Stomach (tissue), 4 donors: ENCODE measurements at regions not wholly inside any gene's neighbourhood (a gene's known extent, or its start where the extent isn't known, plus 50 kb on each side); places are given as distances from the start of the nearest gene placed in this dataset.

ENCODE experiments used
- EP300 ChIP-seq: sonication (generic); formaldehyde crosslinking; IDR thresholded peaks from one replicate; pipeline ENCODE4 v1.6.1; 2017; ENCODE audit warnings: antibody characterized with exemption
- POLR2A ChIP-seq, 4 donors: fragments of 450-650 bp; IDR thresholded peaks; one replicate each; pipeline ENCODE4 v1.6.1; 2016; ENCODE audit warnings: antibody characterized with exemption in 4 of 4, control low read depth in 2 of 4, mild to moderate bottlenecking in 1 of 4, moderate library complexity in 1 of 4
- POLR2AphosphoS5 ChIP-seq, 3 donors: sonication (generic); formaldehyde crosslinking; IDR thresholded peaks; one replicate each; pipeline ENCODE4 v1.6.1; 2016; ENCODE audit warnings: antibody characterized with exemption in 3 of 3
- TF ChIP-seq, protein P1 (sequence below), 7 experiments: fragments of 450-650 bp in 4 of 7; fragments of 200-600 bp in 3 of 7; sonication (generic) in 3 of 7; IDR thresholded peaks; one replicate each; pipeline ENCODE4 v1.5.1; 2016 to 2019; ENCODE audit warnings: antibody characterized with exemption in 7 of 7, control low read depth in 2 of 7, mild to moderate bottlenecking in 1 of 7

DNA sequence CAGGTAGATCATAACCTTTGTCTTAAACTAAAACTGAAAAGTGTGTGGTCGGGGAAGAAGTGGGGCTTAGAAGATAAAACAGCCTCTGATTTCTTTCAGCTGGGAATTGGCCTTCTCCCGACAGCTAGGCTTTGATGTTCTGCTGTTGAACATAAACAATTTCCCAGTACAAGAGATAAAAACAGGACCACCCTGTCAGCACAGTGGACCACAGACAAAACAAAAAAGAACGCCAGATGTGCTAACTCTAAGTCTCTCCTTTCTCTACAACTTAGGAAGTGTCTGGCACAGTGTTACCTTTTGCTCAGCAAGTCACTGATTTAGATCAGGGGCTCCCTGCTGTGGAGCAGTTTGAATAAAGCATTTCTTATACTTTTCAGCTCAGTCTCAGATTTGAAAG is 87.5 kb upstream of the UXT start:
- TF ChIP-seq POLR2A (IDR thresholded peaks at IDR 0.05) (no peak), EP300 (no peak), POLR2AphosphoS5 (IDR thresholded peaks at IDR 0.05) (no peak)
- TF ChIP-seq, protein P1, sequence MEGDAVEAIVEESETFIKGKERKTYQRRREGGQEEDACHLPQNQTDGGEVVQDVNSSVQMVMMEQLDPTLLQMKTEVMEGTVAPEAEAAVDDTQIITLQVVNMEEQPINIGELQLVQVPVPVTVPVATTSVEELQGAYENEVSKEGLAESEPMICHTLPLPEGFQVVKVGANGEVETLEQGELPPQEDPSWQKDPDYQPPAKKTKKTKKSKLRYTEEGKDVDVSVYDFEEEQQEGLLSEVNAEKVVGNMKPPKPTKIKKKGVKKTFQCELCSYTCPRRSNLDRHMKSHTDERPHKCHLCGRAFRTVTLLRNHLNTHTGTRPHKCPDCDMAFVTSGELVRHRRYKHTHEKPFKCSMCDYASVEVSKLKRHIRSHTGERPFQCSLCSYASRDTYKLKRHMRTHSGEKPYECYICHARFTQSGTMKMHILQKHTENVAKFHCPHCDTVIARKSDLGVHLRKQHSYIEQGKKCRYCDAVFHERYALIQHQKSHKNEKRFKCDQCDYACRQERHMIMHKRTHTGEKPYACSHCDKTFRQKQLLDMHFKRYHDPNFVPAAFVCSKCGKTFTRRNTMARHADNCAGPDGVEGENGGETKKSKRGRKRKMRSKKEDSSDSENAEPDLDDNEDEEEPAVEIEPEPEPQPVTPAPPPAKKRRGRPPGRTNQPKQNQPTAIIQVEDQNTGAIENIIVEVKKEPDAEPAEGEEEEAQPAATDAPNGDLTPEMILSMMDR (IDR thresholded peaks at IDR 0.05), result no peak
